Neural cell (in vitro differentiated cells): ENCODE measurements at regions not wholly inside any gene's neighbourhood (a gene's known extent, or its start where the extent isn't known, plus 50 kb on each side); places are given as distances from the start of the nearest gene placed in this dataset.

Experiments used
- H2AFZ ChIP-seq: fragments of 200-600, 300-800 bp; sonication (generic), shearing (Covaris generic); 2 replicates; pipeline ENCODE4 v1.6.0; 2014; ENCODE audit warnings: low read depth, mild to moderate bottlenecking, antibody characterized with exemption, low read length, moderate library complexity
- H3F3A ChIP-seq: fragments of 200-600 bp; shearing (Covaris generic); 2 replicates; pipeline ENCODE4 v1.6.1; 2016; ENCODE audit warnings: mild to moderate bottlenecking, moderate library complexity, mixed read lengths, antibody characterized with exemption, low read length; ENCODE audit not compliant: insufficient read depth, poor library complexity, severe bottlenecking
- H3K27ac ChIP-seq: fragments of 200-600, 300-800 bp; sonication (generic), shearing (Covaris generic); 2 replicates; pipeline ENCODE4 v1.5.1; 2014; ENCODE audit warnings: mild to moderate bottlenecking, low read length, moderate library complexity
- H3K27me3 ChIP-seq: fragments of 300-800, 200-600 bp; sonication (generic), shearing (Covaris generic); 2 replicates; pipeline ENCODE4 v1.6.0; 2014; ENCODE audit warnings: mild to moderate bottlenecking, low read depth, low read length, moderate library complexity; ENCODE audit not compliant: insufficient read depth
- H3K36me3 ChIP-seq: fragments of 300-800, 200-600 bp; sonication (generic), shearing (Covaris generic); 2 replicates; pipeline ENCODE4 v1.5.1; 2014; ENCODE audit warnings: mild to moderate bottlenecking, antibody characterized with exemption, low read length, moderate library complexity; ENCODE audit not compliant: insufficient read depth
- H3K4me2 ChIP-seq: fragments of 300-800, 200-600 bp; sonication (generic), shearing (Covaris generic); 2 replicates; pipeline ENCODE4 v1.6.0; 2014; ENCODE audit warnings: mild to moderate bottlenecking, low read length
- H3K4me3 ChIP-seq: fragments of 300-800, 200-600 bp; sonication (generic), shearing (Covaris generic); 2 replicates; pipeline ENCODE4 v1.5.1; 2014; ENCODE audit warnings: mild to moderate bottlenecking, low read length, moderate library complexity
- H3K79me2 ChIP-seq: fragments of 200-600 bp; shearing (Covaris generic); replicated peaks from 2 replicates; pipeline ENCODE4 v1.6.0; 2014; ENCODE audit warnings: mild to moderate bottlenecking, low read length, moderate library complexity; ENCODE audit not compliant: insufficient read depth
- H3K9ac ChIP-seq: fragments of 300-800, 200-600 bp; sonication (generic), shearing (Covaris generic); 2 replicates; pipeline ENCODE4 v1.6.1; 2016; ENCODE audit warnings: mild to moderate bottlenecking, low read length, mixed read lengths
- H3K9me2 ChIP-seq: fragments of 200-600 bp; shearing (Covaris generic); 2 replicates; pipeline ENCODE4 v1.6.1; 2016; ENCODE audit warnings: mild to moderate bottlenecking, low read length, mixed read lengths; ENCODE audit not compliant: insufficient read depth
- H3K9me3 ChIP-seq: fragments of 200-600, 300-800 bp; sonication (generic), shearing (Covaris generic); 2 replicates; pipeline ENCODE4 v1.6.1; 2016; ENCODE audit warnings: mild to moderate bottlenecking, mixed run types, low read length, moderate library complexity, mixed read lengths
- H4K20me1 ChIP-seq: fragments of 200-600 bp; shearing (Covaris generic); 2 replicates; pipeline ENCODE4 v1.6.1; 2016; ENCODE audit warnings: mild to moderate bottlenecking, mixed run types; ENCODE audit not compliant: insufficient read depth
- CTCF ChIP-seq: fragments of 450-650 bp; IDR thresholded peaks from 2 replicates; pipeline ENCODE4 v1.5.1; 2014; ENCODE audit warnings: antibody characterized with exemption, mild to moderate bottlenecking, moderate library complexity; ENCODE audit not compliant: poor library complexity, severe bottlenecking
- EP300 ChIP-seq: fragments of 450-650 bp; conservative IDR thresholded peaks from 2 replicates; pipeline ENCODE4 v1.6.1; 2014; ENCODE audit warnings: antibody characterized with exemption, mild to moderate bottlenecking, moderate library complexity; ENCODE audit not compliant: poor library complexity, severe bottlenecking
- EZH2 ChIP-seq: fragments of 200-600, 300-800 bp; shearing (Covaris generic), sonication (generic); IDR thresholded peaks from 2 replicates; pipeline ENCODE4 v1.6.1; 2014; ENCODE audit warnings: antibody characterized with exemption, low read length, borderline replicate concordance, mild to moderate bottlenecking; ENCODE audit not compliant: insufficient read depth, poor library complexity, severe bottlenecking
- MXI1 ChIP-seq: fragments of 450-650 bp; conservative IDR thresholded peaks from 2 replicates; pipeline ENCODE4 v1.6.1; 2014; ENCODE audit warnings: antibody characterized with exemption, mild to moderate bottlenecking; ENCODE audit not compliant: poor library complexity, severe bottlenecking
- POLR2AphosphoS5 ChIP-seq: IDR thresholded peaks from 2 replicates; pipeline ENCODE4 v1.6.1; 2012
- RAD21 ChIP-seq: fragments of 450-650 bp; conservative IDR thresholded peaks from 2 replicates; pipeline ENCODE4 v1.6.1; 2014; ENCODE audit warnings: antibody characterized with exemption, mild to moderate bottlenecking, moderate library complexity
- REST ChIP-seq: IDR thresholded peaks from 2 replicates; pipeline ENCODE4 v1.6.1; 2012; ENCODE audit warnings: borderline replicate concordance
- SMC3 ChIP-seq: fragments of 450-650 bp; conservative IDR thresholded peaks from 2 replicates; pipeline ENCODE4 v1.6.1; 2014; ENCODE audit warnings: antibody characterized with exemption, mild to moderate bottlenecking, moderate library complexity; ENCODE audit not compliant: poor library complexity
- TAF1 ChIP-seq: IDR thresholded peaks from 2 replicates; pipeline ENCODE4 v1.6.1; 2012; ENCODE audit warnings: low read depth

GRCh38 chr3:162077108-162077507, 580.5 kb downstream of the OTOL1 start:
- TF ChIP-seq EP300 (no peak), SMC3 (no peak), MXI1 (no peak), EZH2 (no peak), RAD21 (no peak), CTCF (no peak), TAF1 (no peak), REST (no peak), POLR2AphosphoS5 (no peak)
- no peak overlapping the region for H3K27ac ChIP-seq

GRCh38 chr3:162082516-162082915, 585.9 kb downstream of the OTOL1 start:
- Histone ChIP-seq H3K36me3 (no peaks in the 10 kb centered on the region), H3K27ac (no peak overlapping the region), H4K20me1 (no peaks in the 10 kb centered on the region), H3K9ac (no peak overlapping the region), H3K27me3 (no peaks in the 10 kb centered on the region), H3K4me3 (no peak overlapping the region), H3K9me2 (no peaks in the 10 kb centered on the region), H2AFZ (no peak overlapping the region), H3K4me2 (no peak overlapping the region), H3K9me3 (no peaks in the 10 kb centered on the region), H3F3A (no peaks in the 10 kb centered on the region), H3K79me2 (no peaks in the 10 kb centered on the region)
- no peak for TF ChIP-seq RAD21
- TF ChIP-seq MXI1 = no peak
- TF ChIP-seq REST = no peak
- no peak for TF ChIP-seq CTCF

More at GRCh38 chr3:162077108-162077507, 580.5 kb downstream of the OTOL1 start:
- Histone ChIP-seq H3F3A (no peaks in the 10 kb centered on the region), H3K27me3 (no peaks in the 10 kb centered on the region), H3K4me3 (no peak overlapping the region), H3K9me2 (no peaks in the 10 kb centered on the region), H3K79me2 (no peaks in the 10 kb centered on the region), H4K20me1 (no peaks in the 10 kb centered on the region), H3K9ac (no peak overlapping the region), H3K4me2 (no peak overlapping the region), H3K9me3 (no peaks in the 10 kb centered on the region), H3K36me3 (no peaks in the 10 kb centered on the region), H2AFZ (no peak overlapping the region)
